ENCODE measurements at regions not wholly inside any gene's neighbourhood (a gene's known extent, or its start where the extent isn't known, plus 50 kb on each side); places are given as distances from the start of the nearest gene placed in this dataset.

DNA sequence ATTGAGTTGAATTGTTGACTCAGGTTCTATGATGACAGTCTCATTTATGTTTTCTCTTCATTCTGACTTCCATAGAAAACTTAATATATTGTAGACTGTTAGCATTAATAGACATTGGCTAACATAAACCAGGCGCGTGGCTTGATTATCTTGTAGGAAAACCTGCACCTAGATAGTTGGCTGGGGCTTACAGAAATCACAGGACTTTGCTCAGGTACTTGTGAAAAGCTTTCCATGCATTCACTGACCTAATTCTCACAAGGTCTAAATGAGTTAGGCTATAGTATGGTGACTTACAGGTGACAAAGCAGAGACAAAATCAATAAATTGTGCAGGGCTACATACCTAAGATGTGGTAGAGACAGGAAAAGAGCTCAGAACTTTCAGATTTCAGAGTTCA, 212.8 kb downstream of the GPAT3 start:
- H2AFZ ChIP-seq (replicated peaks; ENCODE audit: low read length, poor library complexity), result no peak overlapping the region
- no peak overlapping the region for H3K18ac ChIP-seq (ENCODE audit: low read depth, low read length)
- no peaks in the 10 kb centered on the region for H3K79me1 ChIP-seq (ENCODE audit: low read depth in 1 of 2, low read length in 2 of 2)
- no peak overlapping the region for H2AK5ac ChIP-seq (ENCODE audit: low read depth, low read length)
- intact Hi-C loops (cut with micrococcal nuclease) (no loop called here), in situ Hi-C loops (cut with MboI; ENCODE audit: low sequenced_read_pairs) (no loop called here), dilution Hi-C loops (cut with HindIII; ENCODE audit: low sequenced_read_pairs, unreplicated experiment) (no loop called here)
- H4K8ac ChIP-seq (ENCODE audit: low read depth in 2 of 2, low read length in 2 of 2), result no peak overlapping the region
- H3K23ac ChIP-seq (ENCODE audit: low read depth, low read length), result no peak overlapping the region
- H3K27ac ChIP-seq (ENCODE audit: insufficient read depth, low read length), result no peak overlapping the region
- H3K4me3 ChIP-seq (ENCODE audit: insufficient read depth, low read depth, low read length), result no peak overlapping the region
- no peak overlapping the region for H4K91ac ChIP-seq (ENCODE audit: insufficient read depth, low read depth, low read length)
- no peak overlapping the region for H2BK120ac ChIP-seq (ENCODE audit: low read depth, low read length)
- H3K4me2 ChIP-seq (ENCODE audit: low read depth, low read length), result no peak overlapping the region
- no peak overlapping the region for H2AK9ac ChIP-seq (replicated peaks; ENCODE audit: low read depth, low read length, poor library complexity)
- no peak overlapping the region for H3K14ac ChIP-seq (replicated peaks; ENCODE audit: low read depth, low read length)
- no peaks in the 10 kb centered on the region for H3K9me1 ChIP-seq (ENCODE audit: insufficient read depth, low read length)
- TF ChIP-seq CEBPB (IDR thresholded peaks at IDR 0.05; ENCODE audit: low read depth, low read length), result no peak
- TF ChIP-seq RFX5 (IDR thresholded peaks at IDR 0.05; ENCODE audit: low read depth, low read length), result no peak
- TF ChIP-seq, protein P1, sequence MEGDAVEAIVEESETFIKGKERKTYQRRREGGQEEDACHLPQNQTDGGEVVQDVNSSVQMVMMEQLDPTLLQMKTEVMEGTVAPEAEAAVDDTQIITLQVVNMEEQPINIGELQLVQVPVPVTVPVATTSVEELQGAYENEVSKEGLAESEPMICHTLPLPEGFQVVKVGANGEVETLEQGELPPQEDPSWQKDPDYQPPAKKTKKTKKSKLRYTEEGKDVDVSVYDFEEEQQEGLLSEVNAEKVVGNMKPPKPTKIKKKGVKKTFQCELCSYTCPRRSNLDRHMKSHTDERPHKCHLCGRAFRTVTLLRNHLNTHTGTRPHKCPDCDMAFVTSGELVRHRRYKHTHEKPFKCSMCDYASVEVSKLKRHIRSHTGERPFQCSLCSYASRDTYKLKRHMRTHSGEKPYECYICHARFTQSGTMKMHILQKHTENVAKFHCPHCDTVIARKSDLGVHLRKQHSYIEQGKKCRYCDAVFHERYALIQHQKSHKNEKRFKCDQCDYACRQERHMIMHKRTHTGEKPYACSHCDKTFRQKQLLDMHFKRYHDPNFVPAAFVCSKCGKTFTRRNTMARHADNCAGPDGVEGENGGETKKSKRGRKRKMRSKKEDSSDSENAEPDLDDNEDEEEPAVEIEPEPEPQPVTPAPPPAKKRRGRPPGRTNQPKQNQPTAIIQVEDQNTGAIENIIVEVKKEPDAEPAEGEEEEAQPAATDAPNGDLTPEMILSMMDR (conservative IDR thresholded peaks at IDR 0.05; ENCODE audit: low read depth, low read length), result no peak
- TF ChIP-seq MXI1 (IDR thresholded peaks at IDR 0.05; ENCODE audit: borderline replicate concordance, low read depth, low read length), result no peak
- TF ChIP-seq RCOR1 (IDR thresholded peaks at IDR 0.05; ENCODE audit: insufficient replicate concordance, low read length), result no peak
- no peak for TF ChIP-seq SMC3 (IDR thresholded peaks at IDR 0.05; ENCODE audit: low read depth, low read length)
- no peak for TF ChIP-seq MAFK (IDR thresholded peaks at IDR 0.05; ENCODE audit: low read depth, low read length)
- TF ChIP-seq NFE2L2 (IDR thresholded peaks at IDR 0.05; ENCODE audit: low read depth, low read length), result no peak
- no peak for TF ChIP-seq POLR2A (IDR thresholded peaks at IDR 0.05; ENCODE audit: low read depth, low read length)
- no peak for TF ChIP-seq FOS (IDR thresholded peaks at IDR 0.05; ENCODE audit: low read depth, low read length)
- no peak for TF ChIP-seq BHLHE40 (IDR thresholded peaks at IDR 0.05; ENCODE audit: low read depth, low read length)
- TF ChIP-seq RAD21 (IDR thresholded peaks at IDR 0.05; ENCODE audit: low read length), result no peak
- TF ChIP-seq USF2 (IDR thresholded peaks at IDR 0.05; ENCODE audit: low read depth, low read length), result no peak
- TF ChIP-seq MAZ (IDR thresholded peaks at IDR 0.05; ENCODE audit: borderline replicate concordance, low read depth, low read length), result no peak
- no peak for TF ChIP-seq CHD1 (IDR thresholded peaks at IDR 0.05; ENCODE audit: low read depth, low read length)
- TF ChIP-seq, protein P2, sequence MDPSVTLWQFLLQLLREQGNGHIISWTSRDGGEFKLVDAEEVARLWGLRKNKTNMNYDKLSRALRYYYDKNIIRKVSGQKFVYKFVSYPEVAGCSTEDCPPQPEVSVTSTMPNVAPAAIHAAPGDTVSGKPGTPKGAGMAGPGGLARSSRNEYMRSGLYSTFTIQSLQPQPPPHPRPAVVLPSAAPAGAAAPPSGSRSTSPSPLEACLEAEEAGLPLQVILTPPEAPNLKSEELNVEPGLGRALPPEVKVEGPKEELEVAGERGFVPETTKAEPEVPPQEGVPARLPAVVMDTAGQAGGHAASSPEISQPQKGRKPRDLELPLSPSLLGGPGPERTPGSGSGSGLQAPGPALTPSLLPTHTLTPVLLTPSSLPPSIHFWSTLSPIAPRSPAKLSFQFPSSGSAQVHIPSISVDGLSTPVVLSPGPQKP (IDR thresholded peaks at IDR 0.05; ENCODE audit: borderline replicate concordance, low read depth, low read length), result no peak
- H3K9ac ChIP-seq (ENCODE audit: low read depth, low read length), result no peak overlapping the region
- CTCF ChIA-PET, result no interaction called here
- no CpG with 5 or more reads among the region's 2 CpGs for WGBS, 2 experiments (ENCODE audit: extremely low coverage in 2 of 2, insufficient read length in 1 of 2)
- no peak overlapping the region for H4K5ac ChIP-seq (ENCODE audit: low read depth, low read length)
- no peak overlapping the region for H2BK15ac ChIP-seq (ENCODE audit: low read depth, low read length)
- no peak for ATAC-seq (ENCODE audit: low read depth)
- no peak overlapping the region for H3K4ac ChIP-seq (ENCODE audit: low read depth, low read length)
- no peak overlapping the region for H2BK20ac ChIP-seq (ENCODE audit: low read depth, low read length)
- no peaks in the 10 kb centered on the region for H4K20me1 ChIP-seq (ENCODE audit: insufficient read depth, low read length)
- no peaks in the 10 kb centered on the region for H3K9me3 ChIP-seq (ENCODE audit: control insufficient read depth, insufficient read depth, low read length)
- H2BK5ac ChIP-seq (ENCODE audit: low read depth, low read length, poor library complexity, severe bottlenecking), result no peak overlapping the region
- H3K36me3 ChIP-seq (ENCODE audit: control insufficient read depth, insufficient read depth, low read length), result no peaks in the 10 kb centered on the region
- BruUV-seq (replicated peaks), result no TSS peak
- no peak overlapping the region for H3K56ac ChIP-seq (ENCODE audit: extremely low read depth, insufficient read depth, low read length)
- DNase-seq, result no peak
- POLR2A ChIA-PET (ENCODE audit: unreplicated experiment), result no interaction called here
- H3K4me1 ChIP-seq (ENCODE audit: control insufficient read depth, insufficient read depth, low read length), result no peaks in the 10 kb centered on the region
- no peaks in the 10 kb centered on the region for H3K27me3 ChIP-seq (ENCODE audit: control insufficient read depth, insufficient read depth, low read length)

All from IMR-90 (cell line).